H1 (cell line): ENCODE measurements at regions not wholly inside any gene's neighbourhood (a gene's known extent, or its start where the extent isn't known, plus 50 kb on each side); places are given as distances from the start of the nearest gene placed in this dataset.

Experiments
- CTCF ChIA-PET: fragments of 300-600 bp; sonication (Branson Sonifier 250); formaldehyde crosslinking; loops from one replicate; lab custom pipeline; 2021; ENCODE audit not compliant: partially characterized antibody; lab: Charles Lee
- POLR2A ChIA-PET: fragments of 300-600 bp; sonication (Branson Sonifier 250); formaldehyde crosslinking; loops from one replicate; lab custom pipeline; 2021; ENCODE audit warnings: inconsistent platforms; ENCODE audit not compliant: partially characterized antibody; lab: Charles Lee
- DNase-seq, 2 experiments: peaks; one replicate each; pipeline versions ENCODE4 v3.0.0 to v3.0.0-alpha.2; 2010 to 2022; ENCODE audit warnings: low spot score in 2 of 2, low read depth in 1 of 2, mixed read lengths in 1 of 2
- FAIRE-seq: peaks from 2 replicates; lab custom pipeline; 2011; peaks lifted over from hg19 to GRCh38; lab: Jason Lieb, UNC
- H2AFZ ChIP-seq: 2 replicates; pipeline ENCODE4 v1.8.1; 2012; ENCODE audit warnings: low read length, inconsistent platforms
- H2AK5ac ChIP-seq: 2 replicates; pipeline ENCODE4 v1.6.1; 2013; ENCODE audit warnings: low read depth, low read length
- H2BK120ac ChIP-seq: replicated peaks from 2 replicates; pipeline ENCODE3; 2013; ENCODE audit warnings: low read depth, low read length, inconsistent platforms
- H2BK12ac ChIP-seq: 2 replicates; pipeline ENCODE4 v1.6.1; 2013; ENCODE audit warnings: low read depth, low read length
- H2BK15ac ChIP-seq: 2 replicates; pipeline ENCODE4 v1.6.1; 2013; ENCODE audit warnings: low read length
- H2BK20ac ChIP-seq: 2 replicates; pipeline ENCODE4 v1.6.1; 2013; ENCODE audit warnings: low read length
- H2BK5ac ChIP-seq: 2 replicates; pipeline ENCODE4 v1.6.1; 2013; ENCODE audit warnings: low read depth, low read length
- H3K14ac ChIP-seq: 2 replicates; pipeline ENCODE4 v1.6.1; 2013; ENCODE audit warnings: inconsistent platforms; ENCODE audit not compliant: insufficient read length
- H3K18ac ChIP-seq: 2 replicates; pipeline ENCODE4 v1.6.1; 2013; ENCODE audit warnings: low read length; ENCODE audit errors: extremely low read depth
- H3K23ac ChIP-seq: 2 replicates; pipeline ENCODE4 v1.6.1; 2013; ENCODE audit warnings: inconsistent platforms; ENCODE audit not compliant: insufficient read length
- H3K23me2 ChIP-seq: 2 replicates; pipeline ENCODE4 v1.6.1; 2013; ENCODE audit warnings: low read depth, low read length
- H3K27ac ChIP-seq: 2 replicates; pipeline ENCODE4 v1.6.1; 2011; ENCODE audit warnings: low read depth, low read length, inconsistent platforms
- H3K27me3 ChIP-seq, 4 experiments: replicated peaks in 1 of 4; 1 replicate in 1 of 4; 2 replicates in 3 of 4; pipeline versions ENCODE4 v1.6.1 to v1.8.1; 2011 to 2013; ENCODE audit warnings: low read length in 3 of 4, mild to moderate bottlenecking in 3 of 4, inconsistent platforms in 2 of 4, mixed read lengths in 2 of 4, moderate library complexity in 1 of 4; ENCODE audit not compliant: control insufficient read depth in 3 of 4, insufficient read depth in 3 of 4; ENCODE audit errors: extremely low read depth in 1 of 4
- H3K36me3 ChIP-seq, 4 experiments: 2 replicates each; pipeline versions ENCODE4 v1.6.1 to v1.8.1; 2011 to 2013; ENCODE audit warnings: mild to moderate bottlenecking in 4 of 4, low read length in 3 of 4, moderate library complexity in 2 of 4, control low read depth in 1 of 4, inconsistent platforms in 1 of 4; ENCODE audit not compliant: insufficient read depth in 4 of 4, control insufficient read depth in 2 of 4
- H3K4ac ChIP-seq: replicated peaks from 2 replicates; pipeline ENCODE3; 2013; ENCODE audit warnings: low read length, low read depth, mixed read lengths, inconsistent platforms; ENCODE audit not compliant: insufficient read length
- H3K4me1 ChIP-seq, 4 experiments: replicated peaks in 1 of 4; 1 replicate in 1 of 4; 2 replicates in 3 of 4; pipeline versions ENCODE4 v1.6.1 to v1.8.1; 2011 to 2013; ENCODE audit warnings: low read length in 3 of 4, inconsistent platforms in 2 of 4, mixed read lengths in 1 of 4; ENCODE audit not compliant: insufficient read depth in 4 of 4, control insufficient read depth in 3 of 4
- H3K4me2 ChIP-seq, 2 experiments: 2 replicates each; pipeline versions ENCODE4 v1.6.1 to v1.8.1; 2011 to 2013; ENCODE audit warnings: low read depth in 2 of 2, low read length in 2 of 2, control low read depth in 1 of 2, inconsistent platforms in 1 of 2, mild to moderate bottlenecking in 1 of 2; ENCODE audit not compliant: insufficient read depth in 1 of 2
- H3K4me3 ChIP-seq, 4 experiments: fragments of 200-600, 300-600 bp in 1 of 4; sonication (generic), shearing (Covaris generic), sonication (Bioruptor Twin) in 1 of 4; 2 replicates each; pipeline versions ENCODE4 v1.5.1 to v1.8.1; 2011 to 2016; ENCODE audit warnings: low read length in 4 of 4, low read depth in 3 of 4, control low read depth in 2 of 4, inconsistent platforms in 2 of 4, mild to moderate bottlenecking in 2 of 4, mixed read lengths in 1 of 4, moderate library complexity in 1 of 4; ENCODE audit not compliant: insufficient read depth in 2 of 4; ENCODE audit errors: extremely low read depth in 1 of 4
- H3K56ac ChIP-seq: replicated peaks from 2 replicates; pipeline ENCODE3; 2013; ENCODE audit warnings: low read depth, mild to moderate bottlenecking, mixed read lengths, low read length, inconsistent platforms; ENCODE audit not compliant: insufficient read length
- H3K79me1 ChIP-seq: 2 replicates; pipeline ENCODE4 v1.6.1; 2013; ENCODE audit warnings: low read depth, low read length, control low read depth
- H3K79me2 ChIP-seq, 2 experiments: 2 replicates each; pipeline versions ENCODE4 v1.6.1 to v1.8.1; 2012 to 2013; ENCODE audit warnings: low read length in 2 of 2, mild to moderate bottlenecking in 2 of 2, inconsistent platforms in 1 of 2; ENCODE audit not compliant: insufficient read depth in 2 of 2, control insufficient read depth in 1 of 2
- H3K9ac ChIP-seq, 4 experiments: replicated peaks in 1 of 4; 1 replicate in 1 of 4; 2 replicates in 3 of 4; pipeline versions ENCODE4 v1.6.1 to v1.8.1; 2011 to 2013; ENCODE audit warnings: low read depth in 3 of 4, low read length in 3 of 4, control low read depth in 2 of 4, mild to moderate bottlenecking in 2 of 4, moderate library complexity in 2 of 4, inconsistent platforms in 1 of 4; ENCODE audit errors: extremely low read depth in 1 of 4
- H3K9me3 ChIP-seq, 2 experiments: 2 replicates each; pipeline versions ENCODE4 v1.6.1 to v1.8.1; 2012 to 2013; ENCODE audit warnings: mild to moderate bottlenecking in 2 of 2, moderate library complexity in 2 of 2, control low read depth in 1 of 2, inconsistent platforms in 1 of 2, low read depth in 1 of 2, low read length in 1 of 2, mixed read lengths in 1 of 2; ENCODE audit not compliant: insufficient read depth in 2 of 2
- H4K20me1 ChIP-seq, 2 experiments: replicated peaks in 1 of 2; 2 replicates each; pipeline versions ENCODE3 to v1.8.1; 2011 to 2013; ENCODE audit warnings: inconsistent platforms in 2 of 2, low read length in 2 of 2, mild to moderate bottlenecking in 1 of 2; ENCODE audit not compliant: insufficient read depth in 2 of 2, control insufficient read depth in 1 of 2
- H4K5ac ChIP-seq: 2 replicates; pipeline ENCODE4 v1.6.1; 2013; ENCODE audit warnings: low read length, low read depth, mixed read lengths, inconsistent platforms; ENCODE audit not compliant: insufficient read length
- H4K8ac ChIP-seq: 2 replicates; pipeline ENCODE4 v1.8.0; 2013; ENCODE audit warnings: mild to moderate bottlenecking, moderate library complexity, low read length, inconsistent platforms; ENCODE audit not compliant: insufficient read depth; ENCODE audit errors: extremely low read depth
- H4K91ac ChIP-seq: replicated peaks from 2 replicates; pipeline ENCODE3; 2013; ENCODE audit warnings: low read length, mixed read lengths, inconsistent platforms; ENCODE audit not compliant: insufficient read length
- CHD2 ChIP-seq: IDR thresholded peaks from 2 replicates; pipeline ENCODE4 v1.6.1; 2012; ENCODE audit warnings: low read length, improper control_type of control experiment
- WGBS, 2 experiments: shearing (Covaris generic) in 1 of 2; methylation state at CpG; one replicate each; pipeline versions ENCODE4 v1.1.6 to v1.1.7; 2013 to 2015; ENCODE audit warnings: low lambda C conversion rate in 2 of 2, mixed read lengths in 2 of 2, inconsistent platforms in 1 of 2, low coverage in 1 of 2, missing lambda C conversion rate in 1 of 2; ENCODE audit not compliant: insufficient replicate concordance in 2 of 2, insufficient coverage in 1 of 2, insufficient read length in 1 of 2; ENCODE audit errors: extremely low coverage in 1 of 2, missing lambda C conversion rate in 1 of 2; 5-methylcytosine and 5-hydroxymethylcytosine counted together

DNA sequence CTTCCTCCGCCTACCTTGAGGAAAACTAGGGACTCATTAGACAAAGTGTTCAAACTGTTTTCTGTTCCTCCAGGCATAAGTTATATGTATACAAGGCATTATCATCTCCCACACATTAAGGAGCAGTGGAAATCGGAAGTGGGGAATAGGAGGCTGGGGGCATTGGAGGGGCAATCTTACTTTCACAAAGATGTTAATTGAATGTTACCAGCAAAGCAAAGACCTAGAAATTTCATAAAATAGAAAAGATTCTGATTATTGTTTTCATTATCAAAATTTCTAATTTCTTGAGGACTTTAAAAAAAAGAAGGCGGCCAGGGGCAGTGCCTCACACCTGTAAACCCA is 501.7 kb upstream of the JARID2 start:
- Histone ChIP-seq H3K4ac (no peak overlapping the region), H3K27ac (no peak overlapping the region), H3K18ac (no peak overlapping the region), H4K5ac (no peak overlapping the region), H3K9me3 (peaks cover 0 to 3% of the 10 kb centered on the region in 2 experiments; a peak in 1 of 4 replicates), H2BK15ac (no peak overlapping the region), H2BK120ac (no peak overlapping the region), H3K4me1 (no peaks in the 10 kb centered on the region; a peak in 1 of 7 replicates), H3K4me2 (no peak overlapping the region), H3K56ac (no peak overlapping the region), H3K14ac (no peak overlapping the region), H3K23ac (no peak overlapping the region), H3K4me3 (no peak overlapping the region), H3K79me2 (no peaks in the 10 kb centered on the region), H2AK5ac (no peak overlapping the region), H2BK5ac (no peak overlapping the region), H3K23me2 (no peaks in the 10 kb centered on the region), H3K36me3 (peaks cover 0 to 2% (median 0%) of the 10 kb centered on the region in 4 experiments; a peak in 1 of 8 replicates), H4K20me1 (no peaks in the 10 kb centered on the region), H3K27me3 (no peaks in the 10 kb centered on the region), H4K8ac (no peak overlapping the region), H4K91ac (no peak overlapping the region), H3K79me1 (no peaks in the 10 kb centered on the region), H2BK12ac (no peak overlapping the region), H2AFZ (no peak overlapping the region), H3K9ac (no peak overlapping the region), H2BK20ac (no peak overlapping the region)
- no peak for FAIRE-seq
- WGBS, 2 experiments = 91% methylated on average over 3 of the region's 3 CpGs; no CpG with 5 or more reads in 1 of the 2 experiments
- ChIA-PET POLR2A (interaction anchor here (0.7 kb wide), 1 partner anchor 601 kb away, joined by 3 read pairs; no protein-coding TSS in a partner anchor), CTCF (no interaction called here)
- DNase-seq = no peak
- TF ChIP-seq CHD2 = no peak
